ENCODE measurements at regions not wholly inside any gene's neighbourhood (a gene's known extent, or its start where the extent isn't known, plus 50 kb on each side); places are given as distances from the start of the nearest gene placed in this dataset.
"Not testable (repeated sequence)": the region's sequence is repeated elsewhere in the genome, so short reads cannot be mapped to it uniquely, and the experiment has no call there.

DNA sequence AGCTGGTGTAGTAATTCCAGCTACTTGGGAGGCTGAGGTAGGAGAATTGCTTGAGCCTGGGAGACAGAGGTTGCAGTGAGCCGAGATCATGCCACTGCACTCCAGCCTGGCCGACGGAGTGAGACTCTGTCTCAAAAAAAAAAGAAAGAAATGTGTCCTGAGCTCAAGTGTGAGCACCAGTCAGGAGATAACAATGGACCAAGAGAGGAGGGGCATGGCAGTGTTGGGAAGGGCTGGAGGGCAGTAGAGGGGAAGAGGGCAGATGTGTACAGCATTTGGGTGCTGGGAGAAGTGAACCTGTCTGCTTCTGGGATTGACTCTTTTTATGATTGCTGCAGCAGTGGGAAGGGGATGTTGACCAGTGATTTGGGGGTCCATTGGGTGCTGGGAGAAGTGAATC, 105.3 kb upstream of the MPHOSPH6 start:
- TF ChIP-seq, protein P1, sequence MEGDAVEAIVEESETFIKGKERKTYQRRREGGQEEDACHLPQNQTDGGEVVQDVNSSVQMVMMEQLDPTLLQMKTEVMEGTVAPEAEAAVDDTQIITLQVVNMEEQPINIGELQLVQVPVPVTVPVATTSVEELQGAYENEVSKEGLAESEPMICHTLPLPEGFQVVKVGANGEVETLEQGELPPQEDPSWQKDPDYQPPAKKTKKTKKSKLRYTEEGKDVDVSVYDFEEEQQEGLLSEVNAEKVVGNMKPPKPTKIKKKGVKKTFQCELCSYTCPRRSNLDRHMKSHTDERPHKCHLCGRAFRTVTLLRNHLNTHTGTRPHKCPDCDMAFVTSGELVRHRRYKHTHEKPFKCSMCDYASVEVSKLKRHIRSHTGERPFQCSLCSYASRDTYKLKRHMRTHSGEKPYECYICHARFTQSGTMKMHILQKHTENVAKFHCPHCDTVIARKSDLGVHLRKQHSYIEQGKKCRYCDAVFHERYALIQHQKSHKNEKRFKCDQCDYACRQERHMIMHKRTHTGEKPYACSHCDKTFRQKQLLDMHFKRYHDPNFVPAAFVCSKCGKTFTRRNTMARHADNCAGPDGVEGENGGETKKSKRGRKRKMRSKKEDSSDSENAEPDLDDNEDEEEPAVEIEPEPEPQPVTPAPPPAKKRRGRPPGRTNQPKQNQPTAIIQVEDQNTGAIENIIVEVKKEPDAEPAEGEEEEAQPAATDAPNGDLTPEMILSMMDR (conservative IDR thresholded peaks at IDR 0.05): not testable (repeated sequence)
- TF ChIP-seq EZH2 (IDR thresholded peaks at IDR 0.05; ENCODE audit: low read depth): not testable (repeated sequence)

Measured in PC-9 (cell line).